ENCODE measurements at regions not wholly inside any gene's neighbourhood (a gene's known extent, or its start where the extent isn't known, plus 50 kb on each side); places are given as distances from the start of the nearest gene placed in this dataset.

DNA sequence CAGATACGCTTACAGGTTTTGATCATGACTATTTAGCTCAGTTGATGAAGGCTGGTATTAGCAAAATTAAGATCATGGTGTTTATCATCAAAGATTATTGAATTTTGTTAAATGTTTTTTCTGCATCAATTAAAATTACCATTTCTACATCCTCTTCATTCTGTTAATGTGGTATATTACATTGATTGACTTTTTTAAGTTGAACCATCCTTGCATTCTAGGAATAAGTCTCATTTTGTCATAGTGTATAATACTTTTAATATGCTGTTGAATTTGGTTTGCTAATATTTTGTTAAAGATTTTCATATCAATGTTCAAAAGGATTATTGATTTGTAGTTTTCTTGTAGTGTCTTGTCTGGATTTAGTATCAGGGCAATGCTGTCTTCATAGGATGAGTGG lies 142.4 kb downstream of the LYPLAL1 start:
- Histone ChIP-seq H3K27me3 (ENCODE audit: control insufficient read depth, extremely low read depth, insufficient read depth, low read length) (peaks cover 41% of the 10 kb centered on the region), H3K9me1 (ENCODE audit: control insufficient read depth, extremely low read depth, insufficient read depth, low read length) (no peaks in the 10 kb centered on the region), H3K4me2 (ENCODE audit: control insufficient read depth, extremely low read depth, insufficient read depth, low read depth, low read length) (no peak overlapping the region), H2AFZ (ENCODE audit: control insufficient read depth, low read length) (no peak overlapping the region), H3K4me1 (ENCODE audit: control insufficient read depth, extremely low read depth, insufficient read depth, low read length) (no peaks in the 10 kb centered on the region), H3K9me3 (ENCODE audit: control insufficient read depth, low read depth, low read length) (peaks cover 2% of the 10 kb centered on the region), H4K20me1 (ENCODE audit: control insufficient read depth, extremely low read depth, insufficient read depth, low read length) (peaks cover 3% of the 10 kb centered on the region), H3K9ac (ENCODE audit: control insufficient read depth, extremely low read depth, insufficient read depth, low read length) (no peak overlapping the region), H3K79me2 (ENCODE audit: control insufficient read depth, insufficient read depth, low read length) (no peaks in the 10 kb centered on the region), H3K27ac (ENCODE audit: control insufficient read depth, insufficient read depth, low read length) (no peak overlapping the region), H3K36me3 (ENCODE audit: control insufficient read depth in 2 of 2, extremely low read depth in 1 of 2, insufficient read depth in 2 of 2, low read length in 2 of 2) (no peaks in the 10 kb centered on the region), H3K4me3 (ENCODE audit: control insufficient read depth in 2 of 3, extremely low read depth in 1 of 3, insufficient read depth in 2 of 3, low read depth in 1 of 3, low read length in 3 of 3) (no peak overlapping the region)
- FAIRE-seq (no peak), DNase-seq (ENCODE audit: low read depth, low spot score) (no peak)
- TF ChIP-seq, protein P1, sequence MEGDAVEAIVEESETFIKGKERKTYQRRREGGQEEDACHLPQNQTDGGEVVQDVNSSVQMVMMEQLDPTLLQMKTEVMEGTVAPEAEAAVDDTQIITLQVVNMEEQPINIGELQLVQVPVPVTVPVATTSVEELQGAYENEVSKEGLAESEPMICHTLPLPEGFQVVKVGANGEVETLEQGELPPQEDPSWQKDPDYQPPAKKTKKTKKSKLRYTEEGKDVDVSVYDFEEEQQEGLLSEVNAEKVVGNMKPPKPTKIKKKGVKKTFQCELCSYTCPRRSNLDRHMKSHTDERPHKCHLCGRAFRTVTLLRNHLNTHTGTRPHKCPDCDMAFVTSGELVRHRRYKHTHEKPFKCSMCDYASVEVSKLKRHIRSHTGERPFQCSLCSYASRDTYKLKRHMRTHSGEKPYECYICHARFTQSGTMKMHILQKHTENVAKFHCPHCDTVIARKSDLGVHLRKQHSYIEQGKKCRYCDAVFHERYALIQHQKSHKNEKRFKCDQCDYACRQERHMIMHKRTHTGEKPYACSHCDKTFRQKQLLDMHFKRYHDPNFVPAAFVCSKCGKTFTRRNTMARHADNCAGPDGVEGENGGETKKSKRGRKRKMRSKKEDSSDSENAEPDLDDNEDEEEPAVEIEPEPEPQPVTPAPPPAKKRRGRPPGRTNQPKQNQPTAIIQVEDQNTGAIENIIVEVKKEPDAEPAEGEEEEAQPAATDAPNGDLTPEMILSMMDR (optimal IDR thresholded peaks at IDR 0.05 in 1 of 3, IDR thresholded peaks at IDR 0.05 in 1 of 3, conservative IDR thresholded peaks at IDR 0.05 in 1 of 3; ENCODE audit: extremely low read depth in 1 of 3, insufficient read depth in 2 of 3, low read length in 3 of 3) = no peak
- no peak for TF ChIP-seq EZH2 (IDR thresholded peaks at IDR 0.05; ENCODE audit: low read length)
- dilution Hi-C loops (cut with MboI; ENCODE audit: extremely low pct_ligation_motif_present, low sequenced_read_pairs) = no loop called here

DNA sequence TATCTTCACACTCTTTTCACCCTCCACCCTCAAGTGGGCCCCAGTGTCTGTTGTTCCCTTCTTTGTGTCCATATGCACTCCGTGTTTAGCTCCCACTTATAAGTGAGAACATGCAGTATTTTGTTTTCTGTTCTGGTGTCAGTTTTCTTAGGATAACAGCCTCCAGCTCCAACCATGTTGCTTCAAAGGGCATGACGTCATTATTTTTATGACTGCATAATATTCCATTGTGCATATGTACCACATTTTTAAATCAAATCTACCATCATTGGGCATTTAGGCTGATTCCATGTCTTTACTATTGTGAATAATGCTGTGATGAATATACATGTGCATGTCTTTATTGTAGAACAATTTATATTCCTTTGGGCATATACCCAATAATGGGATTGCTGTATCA lies 140.3 kb downstream of the LYPLAL1 start:
- no peak for FAIRE-seq
- dilution Hi-C loops (cut with MboI; ENCODE audit: extremely low pct_ligation_motif_present, low sequenced_read_pairs) = no loop called here
- H2AFZ ChIP-seq (ENCODE audit: control insufficient read depth, low read length) = no peak overlapping the region
- no peak for TF ChIP-seq EZH2 (IDR thresholded peaks at IDR 0.05; ENCODE audit: low read length)
- TF ChIP-seq, protein P1 (optimal IDR thresholded peaks at IDR 0.05 in 1 of 3, IDR thresholded peaks at IDR 0.05 in 1 of 3, conservative IDR thresholded peaks at IDR 0.05 in 1 of 3; ENCODE audit: extremely low read depth in 1 of 3, insufficient read depth in 2 of 3, low read length in 3 of 3) = no peak
- no peaks in the 10 kb centered on the region for H3K9me1 ChIP-seq (ENCODE audit: control insufficient read depth, extremely low read depth, insufficient read depth, low read length)
- no peak overlapping the region for H3K4me3 ChIP-seq (ENCODE audit: control insufficient read depth in 2 of 3, extremely low read depth in 1 of 3, insufficient read depth in 2 of 3, low read depth in 1 of 3, low read length in 3 of 3)
- H3K4me1 ChIP-seq (ENCODE audit: control insufficient read depth, extremely low read depth, insufficient read depth, low read length) = no peaks in the 10 kb centered on the region
- H3K4me2 ChIP-seq (ENCODE audit: control insufficient read depth, extremely low read depth, insufficient read depth, low read depth, low read length) = no peak overlapping the region
- H3K9ac ChIP-seq (ENCODE audit: control insufficient read depth, extremely low read depth, insufficient read depth, low read length) = no peak overlapping the region
- H3K9me3 ChIP-seq (ENCODE audit: control insufficient read depth, low read depth, low read length) = peaks cover 2% of the 10 kb centered on the region
- H4K20me1 ChIP-seq (ENCODE audit: control insufficient read depth, extremely low read depth, insufficient read depth, low read length) = no peaks in the 10 kb centered on the region
- H3K27ac ChIP-seq (ENCODE audit: control insufficient read depth, insufficient read depth, low read length) = no peak overlapping the region
- no peak for DNase-seq (ENCODE audit: low read depth, low spot score)
- no peaks in the 10 kb centered on the region for H3K36me3 ChIP-seq (ENCODE audit: control insufficient read depth in 2 of 2, extremely low read depth in 1 of 2, insufficient read depth in 2 of 2, low read length in 2 of 2)
- peaks cover 33% of the 10 kb centered on the region for H3K27me3 ChIP-seq (ENCODE audit: control insufficient read depth, extremely low read depth, insufficient read depth, low read length)
- no peaks in the 10 kb centered on the region for H3K79me2 ChIP-seq (ENCODE audit: control insufficient read depth, insufficient read depth, low read length)
